Naive thymus-derived CD4-positive, alpha-beta T cell (primary cell): ENCODE measurements at regions not wholly inside any gene's neighbourhood (a gene's known extent, or its start where the extent isn't known, plus 50 kb on each side); places are given as distances from the start of the nearest gene placed in this dataset.
A peak's percentile ranks its signal among the peaks of the same experiment; 100 is the strongest.

ENCODE experiments used
- ATAC-seq: fragments of 150-1000 bp; cut with Tn5 transposase; 2 replicates; pipeline ENCODE4 v1.10.0; 2021; ENCODE audit warnings: mild to moderate bottlenecking, moderate library complexity
- CTCF ChIA-PET: fragments of 350-600 bp; sonication (Branson Sonifier 250); formaldehyde crosslinking; loops from one replicate; lab custom pipeline; 2021; ENCODE audit warnings: antibody characterized with exemption; lab: Charles Lee
- POLR2A ChIA-PET: fragments of 350-600 bp; sonication (Branson Sonifier 250); formaldehyde crosslinking; loops from one replicate; lab custom pipeline; 2021; ENCODE audit warnings: antibody characterized with exemption, inconsistent platforms; lab: Charles Lee
- DNase-seq, 9 donors: peaks; one replicate each; pipeline versions ENCODE4 v3.0.0 to v3.0.0-alpha.2; 2020 to 2022; ENCODE audit warnings: mixed read lengths in 1 of 9
- H3K27ac ChIP-seq: one replicate; pipeline ENCODE4 v1.7.0; 2013; ENCODE audit warnings: mild to moderate bottlenecking, low read depth, low read length, moderate library complexity
- H3K27me3 ChIP-seq, 2 donors: one replicate each; pipeline ENCODE4 v1.7.0; 2013; ENCODE audit warnings: low read length in 2 of 2, mild to moderate bottlenecking in 2 of 2, moderate library complexity in 2 of 2; ENCODE audit not compliant: control insufficient read depth in 2 of 2, insufficient read depth in 2 of 2
- H3K36me3 ChIP-seq, 3 experiments: 1 replicate in 2 of 3; 2 replicates in 1 of 3; pipeline ENCODE4 v1.7.0; 2013; ENCODE audit warnings: low read length in 3 of 3, mild to moderate bottlenecking in 3 of 3, moderate library complexity in 1 of 3; ENCODE audit not compliant: insufficient read depth in 3 of 3, control insufficient read depth in 2 of 3
- H3K4me1 ChIP-seq, 2 donors: one replicate each; pipeline ENCODE4 v1.7.0; 2013; ENCODE audit warnings: low read length in 2 of 2, mild to moderate bottlenecking in 2 of 2, moderate library complexity in 1 of 2; ENCODE audit not compliant: control insufficient read depth in 2 of 2, insufficient read depth in 2 of 2
- H3K4me3 ChIP-seq: 2 replicates; pipeline ENCODE4 v1.7.0; 2013; ENCODE audit warnings: mild to moderate bottlenecking, low read length
- H3K9me3 ChIP-seq, 3 experiments: 1 replicate in 2 of 3; 2 replicates in 1 of 3; pipeline ENCODE4 v1.7.0; 2013; ENCODE audit warnings: low read length in 3 of 3; ENCODE audit not compliant: control insufficient read depth in 2 of 3
- H3K27ac Mint-ChIP-seq, 9 donors: one replicate each; pipeline ENCODE4 v1.8.0; 2020 to 2022; ENCODE audit warnings: mixed read lengths in 9 of 9, mild to moderate bottlenecking in 8 of 9, moderate library complexity in 5 of 9, inconsistent platforms in 2 of 9
- H3K27me3 Mint-ChIP-seq, 5 donors: one replicate each; pipeline ENCODE4 v1.8.0; 2021 to 2022; ENCODE audit warnings: mixed read lengths in 5 of 5, mild to moderate bottlenecking in 1 of 5
- H3K36me3 Mint-ChIP-seq, 5 donors: one replicate each; pipeline ENCODE4 v1.8.0; 2020 to 2022; ENCODE audit warnings: mixed read lengths in 5 of 5, mild to moderate bottlenecking in 3 of 5, inconsistent platforms in 1 of 5
- H3K4me1 Mint-ChIP-seq, 7 donors: one replicate each; pipeline ENCODE4 v1.8.0; 2020 to 2022; ENCODE audit warnings: mixed read lengths in 7 of 7, mild to moderate bottlenecking in 3 of 7, inconsistent platforms in 1 of 7
- H3K4me3 Mint-ChIP-seq, 10 donors: one replicate each; pipeline ENCODE4 v1.8.0; 2020 to 2022; ENCODE audit warnings: mild to moderate bottlenecking in 10 of 10, mixed read lengths in 10 of 10, moderate library complexity in 6 of 10, inconsistent platforms in 2 of 10
- H3K9me3 Mint-ChIP-seq, 11 donors: one replicate each; pipeline ENCODE4 v1.8.0; 2020 to 2022; ENCODE audit warnings: mixed read lengths in 11 of 11, mild to moderate bottlenecking in 4 of 11, inconsistent platforms in 1 of 11, moderate library complexity in 1 of 11
- intact Hi-C, 2 donors: fragments of 100-400 bp; cut with micrococcal nuclease; formaldehyde crosslinking; loops; one replicate each; pipeline ENCODE4 v1.15.1; 2023

- no peaks in the 10 kb centered on the region for H3K4me1 ChIP-seq
- no peak overlapping the region for H3K27ac ChIP-seq
- DNase-seq = no peak
- no peaks in the 10 kb centered on the region for H3K4me1 Mint-ChIP-seq
- H3K9me3 ChIP-seq = peaks cover 0 to 18% (median 7%) of the 10 kb centered on the region in 3 experiments
- H3K9me3 Mint-ChIP-seq = peaks cover 11 to 57% (median 31%) of the 10 kb centered on the region in 11 donors
- intact Hi-C loops = no loop called here
- no peak for ATAC-seq
- H3K36me3 Mint-ChIP-seq = peaks cover 0 to 25% (median 8%) of the 10 kb centered on the region in 5 donors
- H3K27ac Mint-ChIP-seq = no peak overlapping the region
- no peak overlapping the region for H3K4me3 ChIP-seq
- CTCF ChIA-PET = no interaction called here
- no peaks in the 10 kb centered on the region for H3K27me3 ChIP-seq
- H3K36me3 ChIP-seq = no peaks in the 10 kb centered on the region
- H3K4me3 Mint-ChIP-seq = no peak overlapping the region
- H3K27me3 Mint-ChIP-seq = peaks cover 0 to 3% (median 0%) of the 10 kb centered on the region in 5 donors
- POLR2A ChIA-PET = no interaction called here
These were observed 679.8 kb upstream of the LMCD1 start for GRCh38 chr3:7821858-7822257.

GRCh38 chr3:7841451-7841850, 660.2 kb upstream of the LMCD1 start:
- POLR2A ChIA-PET = interaction anchor here (0.6 kb wide), 1 partner anchor 181 kb away, joined by 4 read pairs; no protein-coding TSS in a partner anchor
- no peak overlapping the region for H3K4me3 Mint-ChIP-seq
- ATAC-seq (no peak), DNase-seq (no peak)
- H3K27ac Mint-ChIP-seq = no peak overlapping the region
- H3K9me3 Mint-ChIP-seq = peaks cover 0 to 3% (median 0%) of the 10 kb centered on the region in 11 donors
- intact Hi-C loops = no loop called here
- Histone ChIP-seq H3K27me3 (no peaks in the 10 kb centered on the region), H3K4me3 (no peak overlapping the region), H3K4me1 (no peaks in the 10 kb centered on the region), H3K27ac (no peak overlapping the region), H3K9me3 (no peaks in the 10 kb centered on the region), H3K36me3 (no peaks in the 10 kb centered on the region)
- H3K36me3 Mint-ChIP-seq = no peaks in the 10 kb centered on the region
- CTCF ChIA-PET = no interaction called here
- H3K27me3 Mint-ChIP-seq = no peaks in the 10 kb centered on the region
- H3K4me1 Mint-ChIP-seq = peaks cover 0 to 21% (median 0%) of the 10 kb centered on the region in 7 donors

GRCh38 chr3:7843441-7843840, 658.2 kb upstream of the LMCD1 start:
- intact Hi-C loops = no loop called here
- H3K4me1 Mint-ChIP-seq = peaks cover 0 to 29% (median 3%) of the 10 kb centered on the region in 7 donors
- H3K27ac Mint-ChIP-seq = no peak overlapping the region
- H3K4me3 Mint-ChIP-seq = no peak overlapping the region
- POLR2A ChIA-PET = no interaction called here
- no peak for ATAC-seq
- H3K9me3 Mint-ChIP-seq = peaks cover 0 to 3% (median 0%) of the 10 kb centered on the region in 11 donors
- H3K36me3 ChIP-seq = no peaks in the 10 kb centered on the region
- CTCF ChIA-PET = no interaction called here
- no peak overlapping the region for H3K4me3 ChIP-seq
- H3K9me3 ChIP-seq = no peaks in the 10 kb centered on the region
- DNase-seq = no peak
- no peaks in the 10 kb centered on the region for H3K27me3 ChIP-seq
- no peak overlapping the region for H3K27ac ChIP-seq
- H3K4me1 ChIP-seq = no peaks in the 10 kb centered on the region
- no peaks in the 10 kb centered on the region for H3K36me3 Mint-ChIP-seq
- no peaks in the 10 kb centered on the region for H3K27me3 Mint-ChIP-seq

GRCh38 chr3:7847021-7847420, 654.6 kb upstream of the LMCD1 start:
- no peak overlapping the region for H3K4me3 Mint-ChIP-seq
- POLR2A ChIA-PET = no interaction called here
- CTCF ChIA-PET = no interaction called here
- H3K4me1 Mint-ChIP-seq = peaks cover 0 to 38% (median 5%) of the 10 kb centered on the region in 7 donors
- H3K27ac Mint-ChIP-seq = no peak overlapping the region
- intact Hi-C loops = no loop called here
- no peak overlapping the region for H3K4me3 ChIP-seq
- no peaks in the 10 kb centered on the region for H3K27me3 ChIP-seq
- H3K27me3 Mint-ChIP-seq = no peaks in the 10 kb centered on the region
- H3K36me3 ChIP-seq = no peaks in the 10 kb centered on the region
- ATAC-seq = no peak
- H3K9me3 Mint-ChIP-seq = peaks cover 0 to 3% (median 0%) of the 10 kb centered on the region in 11 donors
- H3K4me1 ChIP-seq = no peaks in the 10 kb centered on the region
- H3K9me3 ChIP-seq = no peaks in the 10 kb centered on the region
- no peak overlapping the region for H3K27ac ChIP-seq
- H3K36me3 Mint-ChIP-seq = no peaks in the 10 kb centered on the region
- no peak for DNase-seq

- no peaks in the 10 kb centered on the region for H3K36me3 ChIP-seq
- intact Hi-C loops = no loop called here
- POLR2A ChIA-PET = no interaction called here
- Mint-ChIP-seq H3K9me3 (peaks cover 0 to 6% (median under 1%) of the 10 kb centered on the region in 11 donors), H3K27me3 (no peaks in the 10 kb centered on the region), H3K4me3 (no peak overlapping the region), H3K27ac (no peak overlapping the region), H3K4me1 (peaks cover 0 to 38% (median 5%) of the 10 kb centered on the region in 7 donors), H3K36me3 (no peaks in the 10 kb centered on the region)
- no peak overlapping the region for H3K4me3 ChIP-seq
- CTCF ChIA-PET = no interaction called here
- no peaks in the 10 kb centered on the region for H3K4me1 ChIP-seq
- H3K27me3 ChIP-seq = no peaks in the 10 kb centered on the region
- no peak overlapping the region for H3K27ac ChIP-seq
- ATAC-seq = no peak
- DNase-seq = no peak
- no peaks in the 10 kb centered on the region for H3K9me3 ChIP-seq
These were observed 654.1 kb upstream of the LMCD1 start for GRCh38 chr3:7847521-7847920.

- CTCF ChIA-PET = no interaction called here
- peaks cover 0 to 5% (median 0%) of the 10 kb centered on the region in 11 donors for H3K9me3 Mint-ChIP-seq
These were observed 647.4 kb upstream of the LMCD1 start for GRCh38 chr3:7854266-7854665.

GRCh38 chr3:7854721-7855120, 646.9 kb upstream of the LMCD1 start:
- H3K27me3 Mint-ChIP-seq = no peaks in the 10 kb centered on the region
- peak overlapping the region in 1 of 9 donors; percentile 9 for H3K27ac Mint-ChIP-seq
- POLR2A ChIA-PET = interaction anchor here (1.1 kb wide), 1 partner anchor 11 kb away, joined by 3 read pairs; no protein-coding TSS in a partner anchor
- CTCF ChIA-PET = no interaction called here
- Histone ChIP-seq H3K9me3 (no peaks in the 10 kb centered on the region), H3K36me3 (no peaks in the 10 kb centered on the region), H3K27me3 (no peaks in the 10 kb centered on the region), H3K27ac (no peak overlapping the region), H3K4me3 (no peak overlapping the region), H3K4me1 (no peaks in the 10 kb centered on the region)
- intact Hi-C loops = no loop called here
- DNase-seq (no peak), ATAC-seq (no peak)
- H3K9me3 Mint-ChIP-seq = peaks cover 0 to 8% (median 0%) of the 10 kb centered on the region in 11 donors
- H3K4me1 Mint-ChIP-seq = peaks cover 0 to 6% (median 0%) of the 10 kb centered on the region in 7 donors
- no peaks in the 10 kb centered on the region for H3K36me3 Mint-ChIP-seq
- H3K4me3 Mint-ChIP-seq = no peak overlapping the region

More at GRCh38 chr3:7854266-7854665, 647.4 kb upstream of the LMCD1 start:
- Histone ChIP-seq H3K9me3 (no peaks in the 10 kb centered on the region), H3K27ac (no peak overlapping the region), H3K4me1 (no peaks in the 10 kb centered on the region), H3K4me3 (no peak overlapping the region), H3K27me3 (no peaks in the 10 kb centered on the region), H3K36me3 (no peaks in the 10 kb centered on the region)
- Mint-ChIP-seq H3K4me3 (no peak overlapping the region), H3K27ac (no peak overlapping the region), H3K4me1 (peaks cover 0 to 6% (median 0%) of the 10 kb centered on the region in 7 donors), H3K36me3 (no peaks in the 10 kb centered on the region), H3K27me3 (no peaks in the 10 kb centered on the region)
- POLR2A ChIA-PET = interaction anchor here (1.1 kb wide), 1 partner anchor 12 kb away, joined by 3 read pairs; no protein-coding TSS in a partner anchor
- no peak for DNase-seq
- no peak for ATAC-seq
- intact Hi-C loops = no loop called here
